IMR-90 (cell line): ENCODE measurements at regions not wholly inside any gene's neighbourhood (a gene's known extent, or its start where the extent isn't known, plus 50 kb on each side); places are given as distances from the start of the nearest gene placed in this dataset.
A peak's percentile ranks its signal among the peaks of the same experiment; 100 is the strongest.

ENCODE experiments used
- ATAC-seq: fragments of 200-7000 bp; cut with Tn5 transposase; 2 replicates; pipeline ENCODE4 v1.9.1; 2020; ENCODE audit warnings: low read depth, mild to moderate bottlenecking, moderate library complexity
- BruUV-seq: library from RNA; stranded (reverse); fragments of 400-500 nt; replicated peaks from 2 replicates; lab custom pipeline; 2021; lab: Mats Ljungman, UMichigan
- CTCF ChIA-PET: fragments of 300-600 bp; formaldehyde crosslinking; extraction: SDS; loops from one replicate; lab custom pipeline; 2021; ENCODE audit warnings: antibody characterized with exemption; lab: Yijun Ruan, JAX
- POLR2A ChIA-PET: fragments of 300-600 bp; sonication (Branson Sonifier 250); formaldehyde crosslinking; loops from one replicate; lab custom pipeline; 2022; ENCODE audit warnings: antibody characterized with exemption; ENCODE audit not compliant: unreplicated experiment; lab: Charles Lee
- DNase-seq: peaks from one replicate; pipeline ENCODE4 v3.0.0; 2013
- H2AFZ ChIP-seq: replicated peaks from 2 replicates; pipeline ENCODE3; 2013; ENCODE audit warnings: low read length, mild to moderate bottlenecking; ENCODE audit not compliant: poor library complexity
- H2AK5ac ChIP-seq: 2 replicates; pipeline ENCODE4 v1.6.1; 2013; ENCODE audit warnings: low read depth, low read length, inconsistent platforms
- H2AK9ac ChIP-seq: replicated peaks from 2 replicates; pipeline ENCODE3; 2013; ENCODE audit warnings: mild to moderate bottlenecking, low read depth, low read length, moderate library complexity; ENCODE audit not compliant: poor library complexity
- H2BK120ac ChIP-seq: 2 replicates; pipeline ENCODE4 v1.6.1; 2013; ENCODE audit warnings: low read depth, low read length, inconsistent platforms
- H2BK15ac ChIP-seq: 3 replicates; pipeline ENCODE4 v1.6.1; 2013; ENCODE audit warnings: low read depth, low read length, inconsistent platforms
- H2BK20ac ChIP-seq: 2 replicates; pipeline ENCODE4 v1.6.1; 2013; ENCODE audit warnings: low read depth, mild to moderate bottlenecking, inconsistent platforms, low read length, moderate library complexity
- H2BK5ac ChIP-seq: 2 replicates; pipeline ENCODE4 v1.6.1; 2013; ENCODE audit warnings: mild to moderate bottlenecking, low read depth, low read length, inconsistent platforms; ENCODE audit not compliant: poor library complexity, severe bottlenecking
- H3K14ac ChIP-seq: replicated peaks from 2 replicates; pipeline ENCODE4 v1.6.1; 2013; ENCODE audit warnings: low read depth, low read length, inconsistent platforms
- H3K18ac ChIP-seq: 2 replicates; pipeline ENCODE4 v1.6.1; 2013; ENCODE audit warnings: low read depth, low read length, control low read depth
- H3K23ac ChIP-seq: 2 replicates; pipeline ENCODE4 v1.6.1; 2013; ENCODE audit warnings: low read depth, low read length, inconsistent platforms
- H3K27ac ChIP-seq: 2 replicates; pipeline ENCODE4 v1.5.1; 2013; ENCODE audit warnings: mild to moderate bottlenecking, control low read depth, low read length; ENCODE audit not compliant: insufficient read depth
- H3K27me3 ChIP-seq: 2 replicates; pipeline ENCODE4 v1.6.1; 2013; ENCODE audit warnings: low read length; ENCODE audit not compliant: control insufficient read depth, insufficient read depth
- H3K36me3 ChIP-seq: 2 replicates; pipeline ENCODE4 v1.6.1; 2013; ENCODE audit warnings: low read length, mixed read lengths; ENCODE audit not compliant: control insufficient read depth, insufficient read depth
- H3K4ac ChIP-seq: 2 replicates; pipeline ENCODE4 v1.6.1; 2013; ENCODE audit warnings: low read depth, low read length, inconsistent platforms
- H3K4me1 ChIP-seq: 2 replicates; pipeline ENCODE4 v1.6.1; 2013; ENCODE audit warnings: low read length, mixed read lengths; ENCODE audit not compliant: control insufficient read depth, insufficient read depth
- H3K4me2 ChIP-seq: 2 replicates; pipeline ENCODE4 v1.6.1; 2013; ENCODE audit warnings: low read depth, mild to moderate bottlenecking, control low read depth, low read length, moderate library complexity
- H3K4me3 ChIP-seq: 2 replicates; pipeline ENCODE4 v1.5.1; 2013; ENCODE audit warnings: low read depth, mild to moderate bottlenecking, control low read depth, low read length, moderate library complexity; ENCODE audit not compliant: insufficient read depth
- H3K56ac ChIP-seq: 2 replicates; pipeline ENCODE4 v1.6.1; 2013; ENCODE audit warnings: low read length, inconsistent platforms; ENCODE audit not compliant: insufficient read depth; ENCODE audit errors: extremely low read depth
- H3K79me1 ChIP-seq, 2 experiments: 2 replicates each; pipeline ENCODE4 v1.6.1; 2013; ENCODE audit warnings: low read length in 2 of 2, inconsistent platforms in 1 of 2, low read depth in 1 of 2
- H3K9ac ChIP-seq: 2 replicates; pipeline ENCODE4 v1.6.1; 2013; ENCODE audit warnings: low read depth, low read length, control low read depth
- H3K9me1 ChIP-seq: 2 replicates; pipeline ENCODE4 v1.6.1; 2013; ENCODE audit warnings: low read length, inconsistent platforms; ENCODE audit not compliant: insufficient read depth
- H3K9me3 ChIP-seq: 2 replicates; pipeline ENCODE4 v1.6.1; 2013; ENCODE audit warnings: low read length; ENCODE audit not compliant: control insufficient read depth, insufficient read depth
- H4K20me1 ChIP-seq: 2 replicates; pipeline ENCODE4 v1.6.1; 2013; ENCODE audit warnings: low read length, inconsistent platforms; ENCODE audit not compliant: insufficient read depth
- H4K5ac ChIP-seq: 2 replicates; pipeline ENCODE4 v1.6.1; 2013; ENCODE audit warnings: mild to moderate bottlenecking, low read depth, low read length, control low read depth
- H4K8ac ChIP-seq, 2 experiments: 2 replicates each; pipeline ENCODE4 v1.6.1; 2013; ENCODE audit warnings: low read depth in 2 of 2, low read length in 2 of 2, control low read depth in 1 of 2, inconsistent platforms in 1 of 2
- H4K91ac ChIP-seq: 2 replicates; pipeline ENCODE4 v1.6.1; 2013; ENCODE audit warnings: low read depth, low read length, inconsistent platforms; ENCODE audit not compliant: insufficient read depth
- BHLHE40 ChIP-seq: fragments of 150-350 bp; IDR thresholded peaks from 2 replicates; pipeline ENCODE4 v1.6.1; 2016; ENCODE audit warnings: mild to moderate bottlenecking, low read depth, low read length
- CEBPB ChIP-seq: IDR thresholded peaks from 2 replicates; pipeline ENCODE4 v1.6.1; 2012; ENCODE audit warnings: low read depth, low read length, improper control_type of control experiment
- FOS ChIP-seq: fragments of 150-350 bp; IDR thresholded peaks from 2 replicates; pipeline ENCODE4 v1.6.1; 2016; ENCODE audit warnings: low read depth, low read length
- MAFK ChIP-seq: IDR thresholded peaks from 2 replicates; pipeline ENCODE4 v1.6.1; 2012; ENCODE audit warnings: low read depth, low read length, improper control_type of control experiment
- MAZ ChIP-seq: IDR thresholded peaks from 2 replicates; pipeline ENCODE4 v1.6.1; 2012; ENCODE audit warnings: low read depth, mild to moderate bottlenecking, low read length, improper control_type of control experiment, moderate library complexity, borderline replicate concordance
- MXI1 ChIP-seq: IDR thresholded peaks from 2 replicates; pipeline ENCODE4 v1.6.1; 2012; ENCODE audit warnings: low read depth, mild to moderate bottlenecking, low read length, moderate library complexity, borderline replicate concordance
- NFE2L2 ChIP-seq: fragments of 150-350 bp; IDR thresholded peaks from 2 replicates; pipeline ENCODE4 v1.6.1; 2016; ENCODE audit warnings: low read depth, mild to moderate bottlenecking, low read length
- POLR2A ChIP-seq: IDR thresholded peaks from 2 replicates; pipeline ENCODE4 v1.6.1; 2012; ENCODE audit warnings: mild to moderate bottlenecking, low read depth, low read length
- RAD21 ChIP-seq: IDR thresholded peaks from 2 replicates; pipeline ENCODE4 v1.6.1; 2012; ENCODE audit warnings: low read length, improper control_type of control experiment
- RCOR1 ChIP-seq: IDR thresholded peaks from 2 replicates; pipeline ENCODE4 v1.6.1; 2012; ENCODE audit warnings: mild to moderate bottlenecking, low read length, improper control_type of control experiment; ENCODE audit not compliant: insufficient replicate concordance
- RFX5 ChIP-seq: IDR thresholded peaks from 2 replicates; pipeline ENCODE4 v1.8.0; 2012; ENCODE audit warnings: low read depth, mild to moderate bottlenecking, low read length, moderate library complexity
- SMC3 ChIP-seq: fragments of 150-350 bp; IDR thresholded peaks from 2 replicates; pipeline ENCODE4 v1.6.1; 2016; ENCODE audit warnings: low read depth, mild to moderate bottlenecking, antibody characterized with exemption, low read length, moderate library complexity
- WGBS, 2 experiments: methylation state at CpG; one replicate each; pipeline versions ENCODE4 v1.1.5 to v1.1.7; 2013; ENCODE audit warnings: missing lambda C conversion rate in 2 of 2; ENCODE audit not compliant: insufficient read length in 1 of 2; ENCODE audit errors: extremely low coverage in 2 of 2; 5-methylcytosine and 5-hydroxymethylcytosine counted together
- dilution Hi-C: fragments of 300-500 bp; cut with HindIII; formaldehyde crosslinking; loops from one replicate; pipeline ENCODE4 v1.14.3; 2018; ENCODE audit warnings: low sequenced_read_pairs; ENCODE audit not compliant: unreplicated experiment
- in situ Hi-C: fragments of 300-500 bp; cut with MboI; formaldehyde crosslinking; loops from 3 replicates; pipeline ENCODE4 v1.14.3; 2019; ENCODE audit warnings: low sequenced_read_pairs, inconsistent platforms, mixed read lengths
- intact Hi-C: fragments of 100-400 bp; cut with micrococcal nuclease; formaldehyde crosslinking; loops from 2 replicates; pipeline ENCODE4 v1.10.0; 2022
- TF ChIP-seq, protein P1 (sequence below): fragments of 150-350 bp; IDR thresholded peaks from 2 replicates; pipeline ENCODE4 v1.6.1; 2017; ENCODE audit warnings: mild to moderate bottlenecking, antibody characterized with exemption, low read length, low read depth
- TF ChIP-seq, protein P2 (sequence below): conservative IDR thresholded peaks from 2 replicates; pipeline ENCODE4 v1.5.1; 2012; ENCODE audit warnings: mild to moderate bottlenecking, low read depth, low read length, improper control_type of control experiment
- TF ChIP-seq, protein P3 (sequence below): fragments of 150-350 bp; IDR thresholded peaks from 2 replicates; pipeline ENCODE4 v1.6.1; 2016; ENCODE audit warnings: low read depth, mild to moderate bottlenecking, low read length, moderate library complexity, borderline replicate concordance

DNA sequence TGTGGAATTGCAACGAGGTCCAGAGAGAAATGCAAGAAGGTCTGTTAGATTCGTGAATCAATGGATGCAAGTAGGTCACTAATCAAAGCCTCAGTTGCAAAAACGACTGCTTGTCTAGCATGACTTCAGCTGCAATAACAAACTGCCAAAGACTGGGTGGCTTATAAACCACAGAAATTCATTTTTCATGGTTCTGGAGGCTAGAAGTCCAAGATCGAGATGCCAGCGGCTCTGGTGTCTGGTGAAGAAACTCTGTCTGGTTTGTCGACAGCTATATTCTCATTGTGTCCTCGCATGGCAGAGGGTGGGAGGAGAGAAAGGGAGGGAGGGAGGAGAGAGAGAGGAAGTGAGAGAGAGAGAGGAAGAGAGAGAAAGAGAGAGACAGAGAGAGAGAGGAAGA, 114.7 kb downstream of the MXRA5 start:
- CTCF ChIA-PET, result no interaction called here
- H3K27me3 ChIP-seq, result no peaks in the 10 kb centered on the region
- H3K4ac ChIP-seq, result no peak overlapping the region; the same call in 1 of the 2 replicates
- dilution Hi-C loops (no loop called here), intact Hi-C loops (no loop called here), in situ Hi-C loops (no loop called here)
- no peak overlapping the region for H3K14ac ChIP-seq
- 0 out of 4 replicates have a peak overlapping the region, but pooled peaks of 1 of the 2 experiments have one; percentile 1 for H4K8ac ChIP-seq
- H2AK9ac ChIP-seq, result no peak overlapping the region
- H3K4me3 ChIP-seq, result no peak overlapping the region
- no peak for DNase-seq
- ATAC-seq, result no peak
- H2AK5ac ChIP-seq, result no peak overlapping the region
- H2BK5ac ChIP-seq, result no peak overlapping the region
- no peak overlapping the region for H3K18ac ChIP-seq
- H2BK20ac ChIP-seq, result no peak overlapping the region
- TF ChIP-seq RAD21, result no peak
- no peak for TF ChIP-seq RFX5
- TF ChIP-seq SMC3, result no peak
- no peak for TF ChIP-seq MAZ
- TF ChIP-seq FOS, result no peak
- TF ChIP-seq MXI1, result no peak
- TF ChIP-seq, protein P1, sequence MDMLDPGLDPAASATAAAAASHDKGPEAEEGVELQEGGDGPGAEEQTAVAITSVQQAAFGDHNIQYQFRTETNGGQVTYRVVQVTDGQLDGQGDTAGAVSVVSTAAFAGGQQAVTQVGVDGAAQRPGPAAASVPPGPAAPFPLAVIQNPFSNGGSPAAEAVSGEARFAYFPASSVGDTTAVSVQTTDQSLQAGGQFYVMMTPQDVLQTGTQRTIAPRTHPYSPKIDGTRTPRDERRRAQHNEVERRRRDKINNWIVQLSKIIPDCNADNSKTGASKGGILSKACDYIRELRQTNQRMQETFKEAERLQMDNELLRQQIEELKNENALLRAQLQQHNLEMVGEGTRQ, result no peak
- TF ChIP-seq NFE2L2, result no peak
- TF ChIP-seq MAFK, result no peak
- TF ChIP-seq BHLHE40, result no peak
- TF ChIP-seq, protein P2, sequence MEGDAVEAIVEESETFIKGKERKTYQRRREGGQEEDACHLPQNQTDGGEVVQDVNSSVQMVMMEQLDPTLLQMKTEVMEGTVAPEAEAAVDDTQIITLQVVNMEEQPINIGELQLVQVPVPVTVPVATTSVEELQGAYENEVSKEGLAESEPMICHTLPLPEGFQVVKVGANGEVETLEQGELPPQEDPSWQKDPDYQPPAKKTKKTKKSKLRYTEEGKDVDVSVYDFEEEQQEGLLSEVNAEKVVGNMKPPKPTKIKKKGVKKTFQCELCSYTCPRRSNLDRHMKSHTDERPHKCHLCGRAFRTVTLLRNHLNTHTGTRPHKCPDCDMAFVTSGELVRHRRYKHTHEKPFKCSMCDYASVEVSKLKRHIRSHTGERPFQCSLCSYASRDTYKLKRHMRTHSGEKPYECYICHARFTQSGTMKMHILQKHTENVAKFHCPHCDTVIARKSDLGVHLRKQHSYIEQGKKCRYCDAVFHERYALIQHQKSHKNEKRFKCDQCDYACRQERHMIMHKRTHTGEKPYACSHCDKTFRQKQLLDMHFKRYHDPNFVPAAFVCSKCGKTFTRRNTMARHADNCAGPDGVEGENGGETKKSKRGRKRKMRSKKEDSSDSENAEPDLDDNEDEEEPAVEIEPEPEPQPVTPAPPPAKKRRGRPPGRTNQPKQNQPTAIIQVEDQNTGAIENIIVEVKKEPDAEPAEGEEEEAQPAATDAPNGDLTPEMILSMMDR, result no peak
- TF ChIP-seq, protein P3, sequence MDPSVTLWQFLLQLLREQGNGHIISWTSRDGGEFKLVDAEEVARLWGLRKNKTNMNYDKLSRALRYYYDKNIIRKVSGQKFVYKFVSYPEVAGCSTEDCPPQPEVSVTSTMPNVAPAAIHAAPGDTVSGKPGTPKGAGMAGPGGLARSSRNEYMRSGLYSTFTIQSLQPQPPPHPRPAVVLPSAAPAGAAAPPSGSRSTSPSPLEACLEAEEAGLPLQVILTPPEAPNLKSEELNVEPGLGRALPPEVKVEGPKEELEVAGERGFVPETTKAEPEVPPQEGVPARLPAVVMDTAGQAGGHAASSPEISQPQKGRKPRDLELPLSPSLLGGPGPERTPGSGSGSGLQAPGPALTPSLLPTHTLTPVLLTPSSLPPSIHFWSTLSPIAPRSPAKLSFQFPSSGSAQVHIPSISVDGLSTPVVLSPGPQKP, result no peak
- TF ChIP-seq POLR2A, result no peak
- no peak for TF ChIP-seq CEBPB
- no peak for TF ChIP-seq RCOR1
- H2BK120ac ChIP-seq, result no peak overlapping the region
- H2BK15ac ChIP-seq, result no peak overlapping the region
- H3K9me1 ChIP-seq, result no peaks in the 10 kb centered on the region; the same call in 1 of the 2 replicates
- no peak overlapping the region for H3K56ac ChIP-seq
- peaks cover 1% of the 10 kb centered on the region; the same call in 1 of the 2 replicates for H3K4me1 ChIP-seq
- no peak overlapping the region for H3K9ac ChIP-seq
- POLR2A ChIA-PET, result no interaction called here
- BruUV-seq, result no TSS peak
- no peak overlapping the region for H3K27ac ChIP-seq
- 0 out of 2 replicates have a peak overlapping the region, but pooled peaks have one; percentile 63 for H4K5ac ChIP-seq
- H4K20me1 ChIP-seq, result no peaks in the 10 kb centered on the region
- H3K36me3 ChIP-seq, result no peaks in the 10 kb centered on the region
- H3K23ac ChIP-seq, result no peak overlapping the region
- H3K79me1 ChIP-seq, result no peaks in the 10 kb centered on the region
- no peak overlapping the region for H4K91ac ChIP-seq
- WGBS, 2 experiments, result 25% methylated on average over 2 of the region's 7 CpGs; no CpG with 5 or more reads in 1 of the 2 experiments
- H3K4me2 ChIP-seq, result no peak overlapping the region
- H2AFZ ChIP-seq, result no peak overlapping the region
- peaks cover 2% of the 10 kb centered on the region; the same call in 1 of the 2 replicates for H3K9me3 ChIP-seq
